ENCODE measurements at regions not wholly inside any gene's neighbourhood (a gene's known extent, or its start where the extent isn't known, plus 50 kb on each side); places are given as distances from the start of the nearest gene placed in this dataset.

- intact Hi-C loops (cut with micrococcal nuclease) = no loop called here
- CTCF ChIA-PET = no interaction called here
- Mint-ChIP-seq H3K27ac (no peak overlapping the region), H3K36me3 (ENCODE audit: low read depth) (no peaks in the 10 kb centered on the region), H3K4me3 (no peak overlapping the region), H3K27me3 (ENCODE audit: low read depth) (no peaks in the 10 kb centered on the region), H3K4me1 (ENCODE audit: low read depth) (no peaks in the 10 kb centered on the region), H3K9me3 (peaks cover 8% of the 10 kb centered on the region)
- no peak for DNase-seq
Measured at GRCh38 chr4:28518561-28519165, 1658.0 kb downstream of the STIM2 start.

GRCh38 chr4:28523681-28524190, 1663.1 kb downstream of the STIM2 start:
- peaks cover 8% of the 10 kb centered on the region for H3K9me3 Mint-ChIP-seq
- intact Hi-C loops (cut with micrococcal nuclease) = no loop called here
- H3K4me3 Mint-ChIP-seq = no peak overlapping the region
- no peak overlapping the region for H3K27ac Mint-ChIP-seq
- no peaks in the 10 kb centered on the region for H3K27me3 Mint-ChIP-seq (ENCODE audit: low read depth)
- H3K36me3 Mint-ChIP-seq (ENCODE audit: low read depth) = no peaks in the 10 kb centered on the region
- no peak for DNase-seq
- CTCF ChIA-PET = no interaction called here
- no peaks in the 10 kb centered on the region for H3K4me1 Mint-ChIP-seq (ENCODE audit: low read depth)

- intact Hi-C loops (cut with micrococcal nuclease) = no loop called here
- no peak overlapping the region for H3K27ac Mint-ChIP-seq
- no peak overlapping the region for H3K4me3 Mint-ChIP-seq
- DNase-seq = no peak
- H3K9me3 Mint-ChIP-seq = peaks cover 6% of the 10 kb centered on the region
- H3K4me1 Mint-ChIP-seq (ENCODE audit: low read depth) = no peaks in the 10 kb centered on the region
- no peaks in the 10 kb centered on the region for H3K36me3 Mint-ChIP-seq (ENCODE audit: low read depth)
- CTCF ChIA-PET = no interaction called here
- H3K27me3 Mint-ChIP-seq (ENCODE audit: low read depth) = no peaks in the 10 kb centered on the region
Measured at GRCh38 chr4:28536124-28536523, 1675.5 kb downstream of the STIM2 start.

GRCh38 chr4:28545986-28546385, 1685.3 kb downstream of the STIM2 start:
- intact Hi-C loops (cut with micrococcal nuclease) = no loop called here
- DNase-seq = no peak
- Mint-ChIP-seq H3K4me3 (no peak overlapping the region), H3K9me3 (peaks cover 2% of the 10 kb centered on the region), H3K36me3 (ENCODE audit: low read depth) (no peaks in the 10 kb centered on the region), H3K4me1 (ENCODE audit: low read depth) (no peaks in the 10 kb centered on the region), H3K27ac (no peak overlapping the region), H3K27me3 (ENCODE audit: low read depth) (no peaks in the 10 kb centered on the region)
- CTCF ChIA-PET = no interaction called here

GRCh38 chr4:28548136-28548535, 1687.5 kb downstream of the STIM2 start:
- Mint-ChIP-seq H3K9me3 (peaks cover 5% of the 10 kb centered on the region), H3K4me3 (no peak overlapping the region), H3K27me3 (ENCODE audit: low read depth) (no peaks in the 10 kb centered on the region), H3K4me1 (ENCODE audit: low read depth) (no peaks in the 10 kb centered on the region), H3K27ac (no peak overlapping the region), H3K36me3 (ENCODE audit: low read depth) (no peaks in the 10 kb centered on the region)
- CTCF ChIA-PET = no interaction called here
- no peak for DNase-seq
- intact Hi-C loops (cut with micrococcal nuclease) = no loop called here

- CTCF ChIA-PET = no interaction called here
- no peak for DNase-seq
Measured at GRCh38 chr4:28548594-28548993, 1688.0 kb downstream of the STIM2 start.

DNA sequence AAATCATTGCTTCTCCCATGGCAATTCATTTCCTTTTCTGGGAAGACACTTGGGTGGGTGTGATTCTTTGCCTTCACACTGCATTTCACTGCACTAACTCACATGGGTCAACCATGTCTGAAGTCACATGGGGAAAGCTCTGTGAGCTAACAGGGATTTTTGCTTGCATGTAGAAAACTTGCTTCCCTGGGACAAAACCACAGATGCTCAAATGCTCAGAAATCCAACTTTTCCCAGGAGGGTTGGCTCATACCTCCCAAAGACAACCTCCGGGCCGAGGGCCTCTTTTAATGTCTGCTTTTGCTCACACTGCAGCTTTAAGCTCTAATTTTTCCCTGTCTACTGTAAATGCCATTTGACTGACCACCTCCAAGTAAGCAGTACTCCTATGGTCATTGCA, 1695.2 kb downstream of the STIM2 start:
- intact Hi-C loops (cut with micrococcal nuclease) = no loop called here
- no peak overlapping the region for H3K4me3 Mint-ChIP-seq
- CTCF ChIA-PET = no interaction called here
- no peak overlapping the region for H3K27ac Mint-ChIP-seq
- no peak for DNase-seq
- no peaks in the 10 kb centered on the region for H3K4me1 Mint-ChIP-seq (ENCODE audit: low read depth)
- no peaks in the 10 kb centered on the region for H3K27me3 Mint-ChIP-seq (ENCODE audit: low read depth)
- H3K9me3 Mint-ChIP-seq = peaks cover 14% of the 10 kb centered on the region
- H3K36me3 Mint-ChIP-seq (ENCODE audit: low read depth) = no peaks in the 10 kb centered on the region

More at GRCh38 chr4:28548594-28548993, 1688.0 kb downstream of the STIM2 start:
- intact Hi-C loops (cut with micrococcal nuclease) = no loop called here
- Mint-ChIP-seq H3K9me3 (peaks cover 7% of the 10 kb centered on the region), H3K36me3 (ENCODE audit: low read depth) (no peaks in the 10 kb centered on the region), H3K4me1 (ENCODE audit: low read depth) (no peaks in the 10 kb centered on the region), H3K27me3 (ENCODE audit: low read depth) (no peaks in the 10 kb centered on the region), H3K4me3 (no peak overlapping the region), H3K27ac (no peak overlapping the region)

DNA sequence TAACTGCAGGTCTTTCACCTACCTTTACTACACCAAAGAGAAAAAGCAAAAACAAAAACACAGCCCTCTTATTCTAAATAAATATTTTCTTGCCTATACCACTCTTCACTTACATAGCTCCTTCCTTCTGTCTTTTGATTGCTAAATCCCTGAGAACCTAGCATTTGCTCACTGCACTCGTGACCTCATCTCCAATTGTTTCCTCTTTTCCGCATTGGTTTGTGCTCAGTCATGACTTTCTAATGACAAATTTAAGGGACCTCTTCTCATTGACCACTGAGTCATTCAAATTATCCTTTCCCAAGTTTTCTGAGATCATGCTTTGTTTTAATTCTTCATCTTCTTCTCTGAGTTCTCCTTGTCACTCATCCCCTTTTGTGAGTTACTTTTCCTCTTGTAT, 1697.1 kb downstream of the STIM2 start:
- Mint-ChIP-seq H3K4me1 (ENCODE audit: low read depth) (no peaks in the 10 kb centered on the region), H3K27ac (no peak overlapping the region), H3K36me3 (ENCODE audit: low read depth) (no peaks in the 10 kb centered on the region), H3K9me3 (peaks cover 11% of the 10 kb centered on the region), H3K27me3 (ENCODE audit: low read depth) (no peaks in the 10 kb centered on the region), H3K4me3 (no peak overlapping the region)
- DNase-seq = no peak
- CTCF ChIA-PET = no interaction called here
- intact Hi-C loops (cut with micrococcal nuclease) = no loop called here

DNA sequence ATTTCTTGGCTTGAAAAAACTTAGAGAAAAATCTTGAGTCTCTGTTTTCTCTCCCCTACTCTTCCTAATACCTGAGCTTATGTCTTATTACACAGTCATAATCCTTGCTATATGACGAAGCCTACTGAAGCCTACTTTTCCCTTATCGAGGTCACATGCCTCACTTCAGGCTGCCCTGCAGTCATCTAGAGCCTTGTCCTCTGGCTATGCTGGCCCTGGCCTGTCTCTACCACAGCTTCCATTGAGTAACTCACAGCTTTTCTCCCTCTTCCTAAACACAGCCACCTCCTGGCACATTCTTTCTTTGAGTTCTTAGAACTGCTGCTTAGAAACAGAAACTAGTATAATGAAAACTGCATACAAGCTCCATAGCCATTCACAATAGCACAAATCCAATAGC, 1698.3 kb downstream of the STIM2 start:
- no peaks in the 10 kb centered on the region for H3K4me1 Mint-ChIP-seq (ENCODE audit: low read depth)
- intact Hi-C loops (cut with micrococcal nuclease) = no loop called here

GRCh38 chr4:28562913-28563312, 1702.3 kb downstream of the STIM2 start:
- Mint-ChIP-seq H3K9me3 (peaks cover 15% of the 10 kb centered on the region), H3K4me3 (no peak overlapping the region), H3K27ac (no peak overlapping the region), H3K27me3 (ENCODE audit: low read depth) (no peaks in the 10 kb centered on the region), H3K4me1 (ENCODE audit: low read depth) (no peaks in the 10 kb centered on the region), H3K36me3 (ENCODE audit: low read depth) (no peaks in the 10 kb centered on the region)
- CTCF ChIA-PET = no interaction called here
- intact Hi-C loops (cut with micrococcal nuclease) = no loop called here
- no peak for DNase-seq

More for the DNA sequence above, 1698.3 kb downstream of the STIM2 start:
- peaks cover 7% of the 10 kb centered on the region for H3K9me3 Mint-ChIP-seq
- no peak overlapping the region for H3K27ac Mint-ChIP-seq
- DNase-seq = no peak
- H3K36me3 Mint-ChIP-seq (ENCODE audit: low read depth) = no peaks in the 10 kb centered on the region
- no peaks in the 10 kb centered on the region for H3K27me3 Mint-ChIP-seq (ENCODE audit: low read depth)
- CTCF ChIA-PET = interaction anchor here (0.7 kb wide), 1 partner anchor 153 kb away, joined by 3 read pairs; no protein-coding TSS in a partner anchor
- no peak overlapping the region for H3K4me3 Mint-ChIP-seq

DNA sequence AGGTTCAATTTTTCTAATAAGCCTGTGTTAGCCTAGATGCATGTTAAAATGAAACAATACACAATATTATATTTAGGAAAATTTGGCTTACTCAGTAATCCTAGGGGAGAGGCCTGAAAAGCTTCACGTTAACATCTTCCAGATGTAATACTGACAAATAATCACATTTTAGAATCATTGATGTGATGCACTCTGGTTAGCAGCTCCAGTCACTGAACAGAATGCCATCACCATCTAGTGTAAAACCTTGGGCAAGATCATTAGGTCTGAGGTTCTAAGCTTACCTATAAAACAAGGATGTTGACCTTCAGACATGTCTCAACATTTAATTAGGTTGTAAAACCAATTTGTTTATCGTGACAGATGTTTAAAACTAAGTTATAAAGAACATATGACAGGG, 1704.8 kb downstream of the STIM2 start:
- Mint-ChIP-seq H3K27me3 (ENCODE audit: low read depth) (no peaks in the 10 kb centered on the region), H3K36me3 (ENCODE audit: low read depth) (no peaks in the 10 kb centered on the region), H3K27ac (no peak overlapping the region), H3K4me1 (ENCODE audit: low read depth) (no peaks in the 10 kb centered on the region), H3K9me3 (peaks cover 23% of the 10 kb centered on the region), H3K4me3 (no peak overlapping the region)
- no peak for DNase-seq
- CTCF ChIA-PET = no interaction called here
- intact Hi-C loops (cut with micrococcal nuclease) = no loop called here

DNA sequence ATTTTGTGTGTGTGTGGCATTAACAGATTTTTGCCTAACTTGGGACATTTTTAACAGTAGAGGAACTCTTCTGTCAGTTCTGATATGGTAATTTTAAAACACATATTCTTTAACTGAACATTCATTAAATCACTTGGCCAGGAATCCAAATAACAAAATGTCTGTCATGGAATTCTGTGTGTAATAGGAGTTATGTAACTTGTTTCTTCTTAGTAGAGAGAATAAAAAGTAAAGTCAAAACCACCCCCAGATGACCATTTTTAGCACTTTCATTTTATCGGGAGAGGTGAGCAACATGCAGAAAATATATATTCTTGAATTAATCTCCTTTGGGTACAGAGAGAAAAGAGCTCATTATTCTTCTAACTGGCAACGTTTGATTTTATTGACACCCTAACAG, 1740.3 kb downstream of the STIM2 start:
- Mint-ChIP-seq H3K4me1 (ENCODE audit: low read depth) (no peaks in the 10 kb centered on the region), H3K4me3 (no peak overlapping the region), H3K9me3 (peaks cover 6% of the 10 kb centered on the region), H3K36me3 (ENCODE audit: low read depth) (no peaks in the 10 kb centered on the region), H3K27me3 (ENCODE audit: low read depth) (no peaks in the 10 kb centered on the region), H3K27ac (no peak overlapping the region)
- intact Hi-C loops (cut with micrococcal nuclease) = no loop called here
- no peak for DNase-seq
- CTCF ChIA-PET = interaction anchor here (0.6 kb wide), 1 partner anchor 22 kb away, joined by 3 read pairs; no protein-coding TSS in a partner anchor

DNA sequence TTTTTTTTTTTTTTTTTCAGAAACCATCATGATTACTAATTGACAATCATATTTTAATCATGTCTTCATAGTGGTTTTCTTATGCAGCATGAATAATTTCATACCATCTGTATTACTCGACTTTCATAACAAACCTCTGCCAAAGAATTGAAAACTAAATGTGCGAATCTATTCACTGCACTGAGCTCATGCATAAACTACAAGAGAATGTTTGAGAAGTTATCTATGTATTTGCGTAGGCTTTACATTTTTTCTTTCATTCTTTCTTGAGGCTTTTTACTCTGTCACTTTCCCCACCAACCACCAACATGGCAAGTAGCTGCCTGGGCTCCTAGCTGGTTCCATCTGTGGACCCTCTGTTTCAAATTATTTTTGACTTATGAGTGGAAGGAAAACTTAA, 1761.0 kb downstream of the STIM2 start:
- no peaks in the 10 kb centered on the region for H3K36me3 Mint-ChIP-seq (ENCODE audit: low read depth)
- intact Hi-C loops (cut with micrococcal nuclease) = no loop called here
- DNase-seq = no peak
- CTCF ChIA-PET = interaction anchor here (0.7 kb wide), 1 partner anchor 18 kb away, joined by 3 read pairs; no protein-coding TSS in a partner anchor
- no peak overlapping the region for H3K27ac Mint-ChIP-seq
- H3K4me3 Mint-ChIP-seq = no peak overlapping the region
- H3K9me3 Mint-ChIP-seq = peaks cover 9% of the 10 kb centered on the region
- no peaks in the 10 kb centered on the region for H3K27me3 Mint-ChIP-seq (ENCODE audit: low read depth)
- no peaks in the 10 kb centered on the region for H3K4me1 Mint-ChIP-seq (ENCODE audit: low read depth)
